ENCODE measurements at regions not wholly inside any gene's neighbourhood (a gene's known extent, or its start where the extent isn't known, plus 50 kb on each side); places are given as distances from the start of the nearest gene placed in this dataset.

- Histone ChIP-seq H3K4me3 (replicated peaks in 1 of 2; ENCODE audit: low read depth in 1 of 2, low read length in 2 of 2) (no peak overlapping the region), H2AFZ (ENCODE audit: low read depth, low read length, poor library complexity, severe bottlenecking) (no peak overlapping the region), H3K9ac (ENCODE audit: low read length) (no peak overlapping the region), H3K79me2 (ENCODE audit: insufficient read depth, low read length) (no peaks in the 10 kb centered on the region), H3K27ac (ENCODE audit: low read depth, low read length) (no peak overlapping the region), H3K36me3 (ENCODE audit: control insufficient read depth in 1 of 2, insufficient read depth in 2 of 2, low read length in 2 of 2) (no peaks in the 10 kb centered on the region), H3K4me2 (ENCODE audit: low read length) (no peak overlapping the region), H3K9me2 (ENCODE audit: insufficient read depth) (no peaks in the 10 kb centered on the region), H4K20me1 (ENCODE audit: insufficient read depth) (no peaks in the 10 kb centered on the region), H3K27me3 (ENCODE audit: insufficient read depth, low read length) (no peaks in the 10 kb centered on the region), H3K4me1 (ENCODE audit: control insufficient read depth in 1 of 2, insufficient read depth in 2 of 2, low read length in 2 of 2) (no peaks in the 10 kb centered on the region), H3K9me3 (ENCODE audit: control insufficient read depth in 1 of 2, insufficient read depth in 1 of 2, low read depth in 1 of 2, low read length in 2 of 2) (peaks cover 0 to 11% of the 10 kb centered on the region in 2 experiments; a peak in 1 of 4 replicates)
- ChIA-PET CTCF (no interaction called here), RAD21 (ENCODE audit: low non-redundant PET in 1 of 2, low total read pairs in 2 of 2, uncharacterized antibody in 2 of 2, unreplicated experiment in 2 of 2) (no interaction called here), POLR2A (no interaction called here)
- DNase-seq (ENCODE audit: low read depth, low spot score) (no peak), ATAC-seq (no peak)
- BruUV-seq (replicated peaks): no TSS peak
- TF ChIP-seq TCF7L2 (IDR thresholded peaks at IDR 0.05; ENCODE audit: borderline replicate concordance, extremely low read depth, insufficient read depth, insufficient read length): no peak
- TF ChIP-seq YY1 (IDR thresholded peaks at IDR 0.05; ENCODE audit: extremely low read depth, insufficient replicate concordance, low read depth, low read length): no peak
- TF ChIP-seq RAD21 (IDR thresholded peaks at IDR 0.05; ENCODE audit: low read depth): no peak
- no peak for TF ChIP-seq JUND (IDR thresholded peaks at IDR 0.05)
- TF ChIP-seq REST (IDR thresholded peaks at IDR 0.05; ENCODE audit: low read depth): no peak
- no peak for TF ChIP-seq SP1 (IDR thresholded peaks at IDR 0.05; ENCODE audit: low read depth)
- TF ChIP-seq CEBPB (IDR thresholded peaks at IDR 0.05; ENCODE audit: low read depth): no peak
- no peak for TF ChIP-seq POLR2AphosphoS5 (IDR thresholded peaks at IDR 0.05; ENCODE audit: low read depth, low read length)
- no peak for TF ChIP-seq SRF (IDR thresholded peaks at IDR 0.05; ENCODE audit: low read depth)
- TF ChIP-seq POLR2A (IDR thresholded peaks at IDR 0.05; ENCODE audit: borderline replicate concordance, extremely low read depth, insufficient read depth, insufficient read length): no peak
- TF ChIP-seq CTCF (IDR thresholded peaks at IDR 0.05 in 2 of 3, conservative IDR thresholded peaks at IDR 0.05 in 1 of 3; ENCODE audit: borderline replicate concordance in 1 of 3, insufficient read depth in 1 of 3, low read depth in 2 of 3, low read length in 2 of 3): no peak
- no peak for TF ChIP-seq FOSL1 (IDR thresholded peaks at IDR 0.05; ENCODE audit: low read depth)
- intact Hi-C loops (cut with micrococcal nuclease): no loop called here
Measured at GRCh38 chr9:27991221-27991620, 417.9 kb upstream of the C9orf72 start.
